DLD1 (cell line): ENCODE measurements at regions not wholly inside any gene's neighbourhood (a gene's known extent, or its start where the extent isn't known, plus 50 kb on each side); places are given as distances from the start of the nearest gene placed in this dataset.

ENCODE experiments used
- in situ Hi-C: cut with HindIII; loops from 2 replicates; pipeline ENCODE4 v1.10.0; 2017; ENCODE audit warnings: low sequenced_read_pairs

DNA sequence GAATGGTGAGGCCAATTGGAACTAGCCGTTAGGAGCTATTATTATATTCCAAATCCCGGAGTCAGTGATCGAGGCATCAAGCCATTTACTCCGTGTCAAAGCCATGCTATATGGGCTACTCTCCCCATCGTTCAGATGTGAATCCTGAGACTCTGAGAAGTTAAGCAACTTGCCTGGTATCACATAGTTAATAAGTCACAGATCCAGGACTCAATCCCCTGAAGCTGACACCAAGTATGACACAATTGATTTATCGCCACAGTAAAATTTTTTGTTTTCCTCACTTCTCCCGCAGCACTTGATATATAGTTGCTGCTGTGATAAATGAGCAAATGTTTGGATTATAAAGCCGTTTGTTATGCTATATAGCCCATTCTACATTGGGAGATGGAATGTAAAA is 50.8 kb upstream of the TSHZ2 start:
- in situ Hi-C loops: no loop called here

- in situ Hi-C loops: no loop called here
Measured at GRCh38 chr20:52918311-52918710, 53.8 kb upstream of the TSHZ2 start.

DNA sequence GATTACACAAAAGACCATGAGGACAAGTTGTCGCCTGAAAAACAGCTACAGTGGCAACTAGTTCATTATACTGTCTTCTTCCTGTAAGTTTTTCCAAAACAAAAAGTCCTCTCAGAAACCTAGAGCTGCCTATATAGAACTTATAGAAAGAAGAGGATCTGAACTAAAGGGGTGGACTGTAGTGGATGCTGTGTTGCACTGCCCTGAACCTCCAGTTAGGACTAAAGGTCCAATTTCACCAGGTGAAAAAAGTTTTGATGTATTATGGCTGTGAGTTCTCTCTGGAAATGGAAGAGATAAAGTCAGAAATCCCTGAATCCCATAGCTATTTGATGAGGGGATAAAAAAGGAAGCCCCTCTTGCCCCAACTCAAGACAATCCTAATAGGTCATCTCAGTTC is 56.6 kb upstream of the TSHZ2 start:
- in situ Hi-C loops: no loop called here

GRCh38 chr20:52914870-52915269 is 57.3 kb upstream of the TSHZ2 start:
- in situ Hi-C loops: no loop called here

DNA sequence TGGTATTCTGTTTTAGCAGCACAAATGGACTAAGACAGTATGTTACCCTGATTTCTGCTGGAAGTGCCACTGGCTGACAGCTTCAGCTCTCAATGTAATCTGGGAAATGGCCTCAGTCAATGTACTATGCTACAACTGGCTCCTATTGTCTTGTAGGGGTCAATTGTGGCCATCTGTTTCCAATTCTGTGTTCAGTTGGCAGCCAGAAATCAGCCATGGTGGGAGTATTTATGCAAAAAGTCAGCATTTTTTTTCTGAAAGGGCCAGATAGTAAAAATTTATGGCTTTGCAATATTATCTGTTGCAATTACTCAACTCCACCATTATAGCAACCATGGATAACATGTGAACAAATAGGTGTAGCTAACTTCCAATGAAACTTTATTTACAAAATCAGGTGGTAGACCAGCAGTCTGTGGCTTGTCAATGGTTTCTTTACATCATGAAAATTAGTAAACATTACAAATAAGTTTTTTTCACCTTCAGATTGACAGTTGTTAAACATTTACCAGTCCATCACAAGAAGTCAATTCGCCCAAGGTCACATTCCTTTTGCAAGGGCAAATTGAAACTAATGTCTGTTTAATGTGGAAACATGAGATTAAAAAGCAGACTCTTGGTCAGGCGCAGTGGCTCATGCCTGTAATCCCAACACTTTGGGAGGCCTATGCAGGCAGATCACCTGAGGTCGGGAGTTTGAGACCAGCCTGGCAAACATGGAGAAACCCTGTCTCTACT is 58.3 kb upstream of the TSHZ2 start:
- in situ Hi-C loops: no loop called here

GRCh38 chr20:52905241-52905994 is 66.7 kb upstream of the TSHZ2 start:
- in situ Hi-C loops: no loop called here

DNA sequence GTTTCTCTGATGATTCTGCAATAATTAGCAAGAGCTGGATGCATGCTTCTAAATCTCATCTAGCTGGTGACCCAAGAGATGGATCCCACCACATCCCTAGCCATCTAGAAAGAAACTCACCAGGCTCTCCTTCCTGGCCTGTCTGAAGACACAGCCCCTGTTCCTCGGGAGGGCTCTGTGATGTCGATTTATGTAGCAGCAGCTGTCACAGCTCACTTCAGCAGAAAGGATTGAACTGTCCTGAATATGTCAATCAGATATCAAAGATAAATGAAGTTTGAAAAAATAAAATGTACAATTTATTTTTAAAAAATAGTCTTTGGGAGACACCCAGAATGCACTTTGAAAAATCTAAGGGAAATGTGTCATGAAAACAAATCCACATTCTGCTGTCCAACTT is 67.3 kb upstream of the TSHZ2 start:
- in situ Hi-C loops: no loop called here

- in situ Hi-C loops: no loop called here
Measured at GRCh38 chr20:52899041-52899608, 73.0 kb upstream of the TSHZ2 start.

- in situ Hi-C loops: no loop called here
Measured at GRCh38 chr20:52896348-52896747, 75.8 kb upstream of the TSHZ2 start.

DNA sequence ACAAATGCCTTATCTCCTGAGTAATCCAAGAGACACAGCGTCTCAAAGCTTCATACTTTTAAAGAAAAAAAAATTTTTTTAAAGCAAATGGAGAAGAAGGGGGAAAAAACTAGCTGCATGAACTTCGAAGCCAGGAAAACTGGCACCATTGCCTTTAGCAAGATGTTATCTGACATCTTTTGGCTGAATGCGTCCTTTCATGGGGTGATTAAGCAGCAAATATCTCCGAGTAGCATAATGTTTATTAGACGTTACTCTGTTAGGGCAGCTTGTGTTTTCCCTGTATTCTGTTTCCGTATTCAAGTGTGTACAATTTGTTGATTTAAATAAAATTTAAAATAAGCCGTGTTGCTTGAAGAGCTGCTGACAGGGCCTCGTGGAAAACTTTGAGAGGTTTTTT is 76.5 kb upstream of the TSHZ2 start:
- in situ Hi-C loops: no loop called here

DNA sequence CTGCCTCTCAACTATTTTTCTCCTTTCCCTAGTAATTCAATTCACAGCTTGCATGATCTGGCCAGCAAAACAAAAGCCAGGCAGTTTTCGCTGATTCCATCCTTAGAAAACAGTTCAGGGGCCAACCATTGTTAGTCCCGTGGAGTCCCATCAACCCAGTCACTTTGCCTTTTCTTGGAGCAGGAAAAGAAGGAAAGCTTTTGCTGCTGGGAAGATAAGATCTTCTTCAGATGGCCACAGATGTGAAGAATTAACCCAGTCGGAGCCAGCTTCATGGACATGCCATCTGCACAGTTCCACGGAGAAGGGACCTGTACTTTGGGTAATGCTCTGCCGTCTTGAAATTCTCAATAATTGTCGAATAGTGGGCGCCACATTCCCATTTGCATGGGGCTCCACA is 76.9 kb upstream of the TSHZ2 start:
- in situ Hi-C loops: no loop called here

DNA sequence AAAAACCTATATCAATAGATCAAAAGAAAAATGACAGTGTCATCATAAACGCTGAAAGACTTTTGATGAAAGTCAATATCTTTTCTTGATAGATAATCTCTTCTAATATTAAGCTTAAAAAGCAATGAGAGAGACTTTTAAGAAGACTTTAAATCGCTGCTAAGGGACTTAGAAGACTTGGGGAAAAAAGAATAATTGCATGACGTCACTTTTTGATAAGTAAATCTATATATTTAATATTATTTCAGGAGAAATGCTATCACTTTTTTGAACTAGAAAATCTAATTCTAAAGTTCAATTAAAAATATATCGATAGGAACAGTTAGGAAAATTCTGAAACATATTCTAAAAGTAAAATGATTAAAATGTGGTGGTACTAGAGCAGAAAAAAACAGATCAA is 78.7 kb upstream of the TSHZ2 start:
- in situ Hi-C loops: no loop called here

DNA sequence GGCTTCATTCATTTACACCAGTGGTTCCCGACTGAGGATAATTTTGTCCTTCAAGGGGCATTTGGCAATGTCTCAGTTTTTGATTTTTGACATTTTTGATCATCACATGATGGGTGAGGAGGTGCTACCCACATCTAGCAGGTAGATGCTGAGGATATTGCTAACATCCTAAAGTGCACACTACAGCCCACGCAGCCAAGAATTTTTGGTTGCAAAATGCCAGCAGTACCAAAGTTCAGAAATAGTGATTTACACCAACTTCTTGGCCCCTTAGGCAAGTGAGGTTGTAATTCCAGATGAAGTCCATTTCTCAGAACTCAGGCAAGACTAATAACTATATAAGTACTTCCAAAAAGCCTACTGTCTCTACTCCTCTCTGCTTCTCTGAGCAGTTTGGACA is 80.1 kb upstream of the TSHZ2 start:
- in situ Hi-C loops: no loop called here

DNA sequence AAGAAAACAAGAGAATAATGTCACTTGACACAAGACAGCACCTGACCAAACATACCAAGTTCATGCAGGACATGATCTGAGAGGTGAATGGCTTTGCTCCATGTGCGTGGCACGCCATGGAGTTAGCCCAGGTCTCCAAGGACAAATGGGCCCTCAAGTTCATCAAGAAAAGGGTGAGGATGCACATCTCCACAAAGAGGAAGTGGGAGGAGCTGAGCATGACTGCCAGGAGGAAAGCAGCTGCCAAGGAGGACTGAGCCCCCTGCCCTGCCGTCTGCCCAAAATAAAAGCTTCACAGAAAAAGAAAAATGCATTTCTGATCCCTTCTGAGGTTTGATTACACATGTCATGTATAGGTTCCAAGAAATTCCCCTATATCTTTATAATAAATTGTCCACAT is 82.0 kb upstream of the TSHZ2 start:
- in situ Hi-C loops: no loop called here

DNA sequence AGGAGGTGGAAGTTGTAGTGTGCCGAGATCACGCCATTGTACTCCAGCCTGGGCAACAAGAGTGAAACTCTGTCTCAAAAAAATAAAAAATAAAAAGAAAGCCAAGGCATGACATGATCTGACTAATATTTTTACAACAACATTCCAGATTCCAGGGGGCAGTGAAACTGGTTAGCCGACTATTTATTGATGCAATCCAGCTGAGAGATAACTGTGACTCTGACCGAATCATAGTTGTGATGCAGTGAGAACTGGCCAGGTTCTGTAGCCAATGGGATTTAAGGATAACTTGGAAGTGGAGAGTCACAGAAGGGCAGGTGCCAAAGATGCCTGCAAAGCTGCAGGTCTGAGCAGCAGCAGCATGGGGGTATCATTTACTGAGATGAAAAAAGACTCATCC is 82.9 kb upstream of the TSHZ2 start:
- in situ Hi-C loops: no loop called here

- in situ Hi-C loops: no loop called here
Measured at GRCh38 chr20:52888096-52888495, 84.1 kb upstream of the TSHZ2 start.

GRCh38 chr20:52880997-52881396 is 91.2 kb upstream of the TSHZ2 start:
- in situ Hi-C loops: no loop called here

GRCh38 chr20:52880259-52880658 is 91.9 kb upstream of the TSHZ2 start:
- in situ Hi-C loops: no loop called here

DNA sequence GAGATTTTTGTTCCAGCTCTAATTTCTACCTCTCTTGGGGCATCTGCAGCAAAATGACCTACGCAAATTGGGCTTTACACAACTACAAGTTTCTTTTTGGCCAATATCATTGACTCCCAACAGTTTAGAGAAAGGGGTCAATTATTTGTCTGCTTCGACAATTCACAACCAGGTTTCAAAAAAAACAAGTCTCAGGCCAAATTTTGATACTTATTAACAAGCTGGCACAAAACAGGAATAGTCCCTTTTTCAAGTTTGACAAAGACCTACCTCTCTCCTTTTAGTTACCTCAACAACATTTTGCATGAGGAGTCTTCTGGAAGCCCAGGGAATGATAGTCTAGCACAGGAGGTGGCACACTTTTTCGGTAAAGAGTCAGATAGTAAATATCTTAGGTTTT is 97.9 kb upstream of the TSHZ2 start:
- in situ Hi-C loops: no loop called here

- in situ Hi-C loops: no loop called here
Measured at GRCh38 chr20:52869698-52870501, 102.3 kb upstream of the TSHZ2 start.

DNA sequence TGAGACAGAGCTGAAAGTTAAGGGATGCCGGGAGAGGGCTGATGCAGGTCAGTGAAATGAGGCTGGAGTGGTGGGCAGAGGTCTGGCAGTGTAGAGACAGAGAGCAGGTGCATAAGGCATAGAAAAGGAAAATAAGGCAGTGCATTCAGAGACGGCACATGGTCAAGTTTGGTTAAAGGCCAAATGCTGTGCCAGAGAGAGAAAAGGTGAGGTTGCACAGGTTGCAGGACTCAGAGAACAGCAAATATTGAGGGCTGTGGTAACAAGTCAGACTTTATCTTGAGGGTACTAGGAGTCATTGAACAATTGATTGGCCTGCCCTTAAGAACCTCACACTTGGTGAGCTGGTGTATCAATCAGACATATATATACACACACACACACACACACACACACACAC is 102.9 kb upstream of the TSHZ2 start:
- in situ Hi-C loops: no loop called here
